8988T (cell line): ENCODE measurements at regions not wholly inside any gene's neighbourhood (a gene's known extent, or its start where the extent isn't known, plus 50 kb on each side); places are given as distances from the start of the nearest gene placed in this dataset.
"Not testable (repeated sequence)": the region's sequence is repeated elsewhere in the genome, so short reads cannot be mapped to it uniquely, and the experiment has no call there.

Experiments
- DNase-seq: peaks from one replicate; pipeline ENCODE4 v3.0.0; 2011

DNA sequence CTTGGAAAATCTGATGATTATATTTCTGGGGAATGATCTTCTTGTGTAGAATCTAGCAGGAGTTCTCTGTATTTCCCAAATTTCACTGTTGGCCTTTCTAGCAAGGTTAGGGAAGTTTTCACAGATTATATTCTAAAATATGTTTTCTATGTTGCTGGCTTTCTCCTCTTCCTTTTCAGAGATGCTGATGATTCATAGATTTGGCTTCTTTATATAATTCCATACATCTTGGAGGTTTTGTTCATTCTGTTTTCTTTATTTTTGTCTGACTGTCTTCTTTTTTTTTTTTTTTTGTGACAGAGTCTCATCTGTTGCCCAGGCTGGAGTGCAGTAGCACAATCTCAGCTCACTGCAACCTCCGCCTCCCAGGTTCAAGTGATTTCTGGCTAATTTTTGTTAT, 957.9 kb upstream of the SLIT2 start:
- DNase-seq = no peak

DNA sequence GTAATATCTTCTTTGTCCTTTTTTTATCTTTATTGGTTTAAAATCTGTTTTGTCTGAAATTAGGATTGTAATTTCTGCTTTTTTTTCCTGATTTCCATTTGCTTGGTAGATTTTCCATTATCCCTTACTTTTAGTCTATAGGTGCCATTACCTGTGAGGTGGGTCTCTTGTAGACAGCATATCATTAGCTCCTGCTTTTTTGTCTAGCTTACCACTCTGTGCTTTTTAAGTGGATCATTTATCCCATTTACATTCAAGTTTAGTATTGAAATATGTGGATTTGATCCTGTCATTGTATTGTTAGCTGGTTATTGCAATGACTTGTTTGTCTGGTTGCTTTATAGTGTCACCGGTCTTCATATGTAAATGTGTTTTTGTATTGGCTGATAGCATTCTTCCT, 958.6 kb upstream of the SLIT2 start:
- DNase-seq = no peak

DNA sequence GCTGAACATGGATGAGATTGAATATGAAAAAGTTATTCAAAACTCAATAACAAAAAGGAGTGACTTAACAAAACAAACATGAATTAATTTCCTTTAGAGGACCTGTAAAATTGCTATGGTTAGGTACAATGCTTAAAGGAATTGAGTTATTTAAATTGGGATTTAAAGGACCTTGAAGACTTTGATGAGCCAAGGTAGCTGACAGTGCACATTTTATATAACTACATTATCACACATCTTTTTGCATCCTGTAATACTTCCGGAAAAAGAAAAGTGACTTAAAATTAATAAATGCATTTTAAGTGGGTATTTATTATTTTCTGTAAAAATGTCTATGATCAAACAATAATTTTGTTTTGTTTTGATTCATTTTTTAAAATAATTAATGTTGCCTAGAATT, 964.8 kb upstream of the SLIT2 start:
- no peak for DNase-seq

DNA sequence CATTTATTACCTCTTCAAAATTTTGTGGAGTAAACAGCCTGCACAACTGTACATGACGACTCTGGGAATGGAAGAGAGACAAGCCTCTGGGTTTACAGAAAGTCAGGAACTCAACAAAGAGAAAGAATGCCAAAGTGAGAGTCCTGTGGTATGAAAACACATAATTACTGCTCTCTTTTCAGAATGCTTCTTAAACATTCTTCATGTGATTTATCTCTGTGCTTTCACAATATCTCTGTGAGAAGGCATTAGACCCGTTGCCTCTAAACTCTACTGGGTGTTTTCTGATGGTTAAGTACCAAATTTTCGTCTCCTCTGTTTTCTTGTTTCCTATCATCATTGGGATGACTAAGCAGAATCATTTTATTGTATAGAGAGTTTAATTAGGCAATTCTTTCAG, 966.6 kb upstream of the SLIT2 start:
- no peak for DNase-seq

DNA sequence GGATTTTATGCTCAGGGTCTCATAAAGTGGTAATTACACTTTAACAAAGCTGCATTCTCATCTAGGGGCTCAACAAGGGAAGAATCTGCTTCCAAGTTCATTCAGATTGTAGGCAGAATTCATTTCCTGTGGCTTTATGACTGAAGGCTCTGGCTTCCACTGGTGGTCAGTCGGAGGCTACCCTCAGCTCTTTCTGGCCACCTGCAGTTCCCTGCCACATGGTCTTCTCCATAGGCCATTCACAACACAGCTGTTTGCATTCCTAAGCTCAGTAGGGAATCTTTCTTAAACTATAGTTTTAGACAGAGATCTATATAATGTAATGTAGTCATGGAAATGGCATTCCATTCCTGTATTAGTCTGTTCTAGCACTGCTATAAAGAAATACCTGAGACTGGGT, 973.0 kb upstream of the SLIT2 start:
- no peak for DNase-seq

DNA sequence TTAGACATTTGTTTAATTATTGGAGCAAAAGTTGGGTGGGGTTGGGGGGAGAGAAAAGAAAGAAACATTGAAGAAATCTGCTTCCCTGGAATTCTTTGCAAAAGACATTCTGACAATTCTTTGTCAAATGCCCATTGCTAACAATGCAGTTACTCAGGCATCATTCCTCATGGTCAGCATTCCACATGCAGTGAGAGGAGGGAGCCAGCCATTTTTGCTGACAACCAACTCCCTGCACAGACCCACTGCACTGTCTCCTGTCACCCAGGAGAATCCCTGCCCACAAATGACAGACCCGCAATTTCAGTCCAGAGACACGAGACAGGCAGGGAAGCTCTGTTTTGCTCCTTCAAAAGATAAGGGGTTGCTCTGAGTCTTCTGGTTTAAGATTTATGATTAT, 985.1 kb upstream of the SLIT2 start:
- no peak for DNase-seq

DNA sequence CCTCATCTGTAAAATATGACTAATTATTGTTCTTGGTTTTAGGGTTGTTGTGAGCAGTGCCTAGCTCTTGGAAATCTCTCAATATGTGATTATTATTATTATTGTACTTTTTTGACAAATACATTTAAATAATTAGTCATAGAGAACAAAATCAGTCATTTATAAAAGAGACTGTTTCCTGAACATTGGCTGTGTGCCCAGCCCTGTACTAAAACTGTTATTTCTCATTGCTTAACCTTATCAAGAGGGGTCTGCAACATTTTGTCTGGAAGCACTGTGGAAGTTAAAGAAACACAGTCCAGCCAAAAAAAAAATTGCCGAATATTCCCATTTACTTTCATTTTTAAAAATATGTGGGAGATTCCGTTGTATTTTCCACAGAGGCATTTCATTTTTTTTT, 989.2 kb upstream of the SLIT2 start:
- no peak for DNase-seq

DNA sequence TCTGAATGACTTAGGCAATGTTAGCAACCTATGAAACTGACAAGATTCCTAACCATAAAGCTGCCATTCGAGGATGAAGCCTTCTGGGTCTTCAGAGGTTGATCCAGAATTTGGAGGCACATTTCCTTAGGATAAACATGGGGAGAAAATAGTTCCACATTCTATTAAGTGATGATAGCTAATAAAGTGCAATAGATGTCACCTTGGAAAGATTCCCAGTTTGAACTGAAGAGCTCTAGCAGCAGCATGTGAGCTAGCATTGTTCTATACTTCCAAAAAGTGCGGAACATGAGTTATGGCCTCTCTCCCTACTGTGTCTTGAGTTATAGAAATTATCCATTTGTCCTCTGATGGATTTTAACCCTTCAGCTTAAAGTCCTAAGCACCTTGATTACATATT, 991.4 kb upstream of the SLIT2 start:
- no peak for DNase-seq

DNA sequence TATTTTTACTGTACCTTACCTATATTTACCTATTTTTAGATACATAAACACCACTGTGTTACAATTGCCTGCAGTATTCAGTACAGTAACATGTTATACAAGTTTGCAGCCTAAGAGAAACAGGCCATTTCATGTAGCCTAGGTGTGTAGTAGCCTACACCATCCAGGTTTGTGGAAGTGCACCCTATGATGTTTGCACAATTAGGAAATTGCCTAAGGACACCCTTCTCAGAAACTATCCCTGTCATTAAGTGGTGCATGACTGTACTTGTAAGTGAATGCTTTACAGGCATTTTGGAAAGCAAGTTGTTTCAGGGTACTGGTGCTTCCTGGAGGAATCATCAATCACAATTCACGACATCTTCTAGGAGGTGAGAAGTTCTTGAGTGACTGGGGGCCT, 991.8 kb upstream of the SLIT2 start:
- DNase-seq = no peak

DNA sequence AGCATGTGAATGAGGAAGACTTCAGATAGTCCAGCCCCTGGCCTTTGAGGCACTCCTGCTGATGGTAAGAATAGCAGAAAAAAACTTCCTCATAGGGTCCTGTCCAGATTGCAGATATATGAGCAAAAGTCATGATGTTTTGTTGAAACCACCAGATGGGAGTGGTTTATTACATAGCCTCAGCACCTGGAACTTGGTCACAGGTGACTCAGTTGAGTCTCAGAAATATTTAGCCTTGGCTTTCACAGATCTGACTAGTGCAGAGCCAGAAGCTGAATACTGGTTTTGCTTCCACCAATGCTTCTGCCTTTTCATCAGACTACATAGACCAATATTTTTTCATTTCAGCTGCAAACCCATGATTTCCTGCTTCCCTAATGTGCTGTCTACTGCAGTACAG, 994.9 kb upstream of the SLIT2 start:
- DNase-seq = no peak

DNA sequence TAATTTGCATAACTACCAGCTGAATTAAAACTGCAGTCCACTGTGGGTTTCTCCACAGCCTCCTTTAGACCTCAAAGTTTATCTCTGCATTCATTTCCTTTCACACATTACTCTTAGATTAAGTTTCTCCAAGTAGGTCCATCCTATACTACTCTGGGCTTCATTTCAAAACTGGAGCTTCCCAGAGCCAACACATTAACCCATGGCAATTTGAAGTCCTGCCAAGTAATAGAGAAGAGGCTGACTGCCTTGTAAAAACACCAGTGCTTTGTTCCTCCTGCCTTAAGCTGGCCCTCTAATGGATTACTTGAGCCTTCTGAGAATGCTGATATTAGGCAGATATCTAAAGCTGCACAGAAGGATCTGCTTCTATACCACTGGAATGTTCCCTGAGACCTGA, 997.2 kb upstream of the SLIT2 start:
- no peak for DNase-seq

DNA sequence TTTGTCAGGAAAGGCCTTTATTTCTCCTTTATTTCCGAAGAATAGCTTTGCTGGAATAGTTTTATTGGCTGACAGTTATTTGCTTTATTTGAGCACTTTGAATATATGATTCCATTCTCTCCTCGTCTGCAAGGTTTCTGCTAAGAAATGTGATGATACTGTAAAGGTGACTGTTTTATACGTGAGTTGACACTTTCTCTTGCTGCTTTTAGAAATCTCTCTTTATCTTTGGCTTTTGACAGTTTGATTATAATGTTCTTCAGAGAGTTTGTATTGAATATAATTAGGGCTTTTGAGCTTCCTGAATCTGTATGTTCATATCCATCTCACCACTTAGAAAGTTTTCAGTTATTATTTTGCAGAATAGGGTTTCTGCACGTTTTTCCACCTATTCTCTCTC, 1003.7 kb upstream of the SLIT2 start:
- DNase-seq = no peak

DNA sequence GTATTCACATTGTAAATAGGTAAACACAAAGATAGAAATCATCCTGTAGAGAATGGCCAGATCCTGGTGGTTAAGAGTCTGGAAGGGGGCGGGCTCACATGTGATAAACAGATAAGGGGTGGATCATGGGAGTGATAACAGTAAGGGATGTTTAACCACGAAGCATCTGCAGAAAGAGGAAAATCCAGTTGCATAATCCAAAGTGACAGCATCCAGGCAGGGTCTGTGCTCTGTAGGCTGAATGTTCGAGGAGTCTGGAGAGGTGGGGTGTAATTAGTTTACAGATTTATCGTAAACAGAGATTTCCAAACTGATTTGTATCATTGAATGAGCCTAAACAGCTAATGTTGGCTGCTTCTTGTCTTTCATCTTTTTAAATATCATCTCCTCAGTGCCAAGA, 1009.8 kb upstream of the SLIT2 start:
- DNase-seq = no peak

DNA sequence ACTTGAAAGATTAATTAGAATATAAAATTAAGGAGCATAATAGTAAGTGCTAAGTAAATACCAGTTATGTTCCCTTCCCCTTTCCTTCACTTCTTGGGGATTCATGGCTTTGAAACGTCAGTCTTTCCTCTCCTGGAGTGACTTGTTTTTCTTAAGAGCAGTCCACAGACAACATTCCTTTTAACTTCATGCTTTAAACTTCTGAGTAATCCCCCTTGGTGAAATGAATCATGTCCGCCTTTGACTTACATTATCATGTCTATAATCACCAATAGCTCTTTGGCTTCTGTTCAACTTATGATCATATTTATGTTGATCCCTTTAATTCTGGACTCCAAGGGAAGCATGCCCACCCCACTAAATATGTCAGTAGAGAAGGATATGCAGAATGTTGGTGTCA, 1012.1 kb upstream of the SLIT2 start:
- no peak for DNase-seq

DNA sequence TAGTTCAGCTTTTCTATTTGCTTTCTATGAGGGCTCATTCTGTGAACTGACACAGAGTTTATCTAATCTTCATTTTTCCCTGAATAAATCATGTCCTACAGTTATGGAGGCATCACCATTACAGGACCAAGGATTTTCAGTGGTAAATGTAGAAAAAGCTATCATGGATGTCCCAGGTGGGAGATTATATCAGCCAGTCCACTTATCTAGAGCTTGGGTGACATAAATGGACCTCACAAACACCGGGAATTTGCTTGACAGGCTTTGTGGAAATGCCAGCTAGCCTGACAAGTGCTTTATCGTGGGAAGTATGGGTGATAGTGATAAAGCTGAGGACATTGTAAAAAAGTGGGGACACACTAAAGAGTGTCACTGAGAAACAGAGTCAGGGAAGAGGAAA, 1015.2 kb upstream of the SLIT2 start:
- DNase-seq = no peak

DNA sequence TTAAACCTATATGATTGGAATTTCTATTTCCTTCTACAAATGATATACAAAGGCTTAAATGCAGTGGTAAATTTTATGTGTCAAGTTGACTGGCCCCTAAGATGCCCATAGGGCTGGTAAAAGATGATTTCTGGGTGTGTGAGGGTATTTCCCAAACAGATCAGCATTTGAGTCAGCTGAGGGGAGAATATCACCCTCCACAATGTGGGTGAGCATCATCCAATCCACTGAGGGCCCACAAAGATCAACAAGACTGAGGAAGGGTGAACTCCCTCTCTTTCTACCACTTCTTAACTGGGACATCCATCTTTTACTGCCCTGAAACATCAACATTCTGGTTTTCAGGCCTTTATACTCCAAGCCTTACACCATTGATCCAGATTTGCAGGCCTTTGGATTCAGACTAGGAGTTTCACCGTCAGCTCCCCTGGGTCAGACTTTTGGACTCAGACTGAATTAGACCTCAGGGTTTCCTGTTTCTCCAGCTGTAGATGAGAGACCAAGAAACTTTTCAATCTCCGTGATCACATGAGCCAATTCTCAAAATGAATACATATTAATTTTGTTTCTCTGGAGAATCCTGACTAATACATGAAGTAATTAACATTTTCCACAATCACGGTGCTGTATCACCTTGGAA, 1020.7 kb upstream of the SLIT2 start:
- no peak for DNase-seq

DNA sequence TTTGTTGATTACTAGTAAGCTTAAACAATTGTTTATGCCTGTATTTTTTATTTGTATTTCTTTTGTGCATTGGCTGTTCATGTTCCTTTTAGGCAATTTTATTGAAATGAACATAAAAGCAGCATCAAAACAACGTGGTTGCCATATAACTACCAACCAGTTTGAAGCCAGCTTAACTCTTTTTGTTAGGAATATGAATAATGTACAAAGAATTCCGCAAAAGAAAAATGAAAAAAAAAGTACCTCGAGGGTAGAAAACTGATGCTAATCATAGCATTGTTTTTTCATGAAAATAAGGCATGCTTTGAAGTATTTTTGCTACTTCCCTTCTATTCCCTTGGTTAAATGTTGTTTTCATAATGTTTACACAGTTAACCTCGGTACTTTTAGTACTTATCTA, 1024.0 kb upstream of the SLIT2 start:
- DNase-seq = no peak

DNA sequence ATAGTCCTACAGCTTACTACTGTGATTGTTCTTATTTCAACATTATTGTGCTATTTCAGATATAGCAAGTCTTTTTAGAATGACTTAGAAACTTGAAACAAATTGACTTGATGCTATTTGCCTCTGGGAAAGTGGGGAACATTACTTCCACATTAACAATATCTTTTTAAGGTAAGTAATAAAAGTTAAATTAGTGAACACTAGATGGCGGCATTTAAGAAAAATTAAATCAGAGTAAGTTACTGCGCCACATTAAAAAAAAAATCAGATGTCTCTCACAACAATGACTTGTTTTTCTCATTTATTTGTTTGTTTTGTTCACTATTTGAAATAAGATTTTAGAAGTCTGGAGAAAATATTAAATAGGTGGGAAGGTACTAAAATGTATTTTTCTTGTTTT, 1026.9 kb upstream of the SLIT2 start:
- DNase-seq = no peak

DNA sequence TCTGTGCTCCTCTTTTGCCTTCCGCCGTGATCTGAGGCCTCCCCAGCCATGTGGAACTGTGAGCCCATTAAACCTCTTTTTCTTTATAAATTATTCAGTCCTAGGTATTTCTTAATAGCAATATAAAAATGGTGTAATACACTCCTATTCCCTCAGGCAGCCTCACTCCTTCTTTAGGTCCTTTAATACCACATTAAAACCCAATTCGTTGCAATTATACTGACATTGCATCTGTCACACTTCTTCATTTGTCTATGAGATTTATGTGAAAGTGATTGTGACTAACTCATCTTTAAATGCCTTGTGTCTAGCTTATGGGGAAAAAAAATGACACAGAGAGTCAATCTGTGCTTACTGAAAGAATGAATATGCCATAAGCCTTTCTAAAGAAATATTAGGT, 1035.2 kb upstream of the SLIT2 start:
- DNase-seq = no peak

DNA sequence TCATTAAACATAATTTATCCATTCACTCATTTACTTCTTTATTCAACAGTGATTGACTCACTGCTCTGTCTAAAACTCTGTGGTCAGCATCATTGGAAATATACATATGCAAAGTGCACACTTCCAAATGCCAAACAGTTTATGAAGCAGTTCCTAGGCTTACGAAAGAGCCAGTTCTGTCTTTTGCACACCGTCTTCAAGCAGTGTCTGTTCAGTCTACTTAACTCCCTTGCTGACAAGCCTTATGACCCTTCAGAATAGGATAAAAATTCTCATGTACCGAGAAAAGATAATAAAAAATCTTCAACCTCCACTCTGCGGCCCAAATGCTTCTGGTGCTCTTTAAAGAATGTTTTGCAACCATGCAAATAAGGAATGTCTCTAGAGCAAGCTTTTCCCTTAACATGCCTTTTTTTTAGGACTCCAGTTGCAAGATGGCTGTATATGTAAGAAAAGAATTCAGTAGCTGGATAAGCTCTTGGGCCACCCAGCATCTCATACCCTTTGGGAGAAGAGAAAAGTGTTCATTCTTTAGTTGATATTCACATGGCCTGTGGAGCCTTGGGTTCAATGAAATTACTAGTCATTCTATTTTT, 1037.0 kb upstream of the SLIT2 start:
- no peak for DNase-seq

DNA sequence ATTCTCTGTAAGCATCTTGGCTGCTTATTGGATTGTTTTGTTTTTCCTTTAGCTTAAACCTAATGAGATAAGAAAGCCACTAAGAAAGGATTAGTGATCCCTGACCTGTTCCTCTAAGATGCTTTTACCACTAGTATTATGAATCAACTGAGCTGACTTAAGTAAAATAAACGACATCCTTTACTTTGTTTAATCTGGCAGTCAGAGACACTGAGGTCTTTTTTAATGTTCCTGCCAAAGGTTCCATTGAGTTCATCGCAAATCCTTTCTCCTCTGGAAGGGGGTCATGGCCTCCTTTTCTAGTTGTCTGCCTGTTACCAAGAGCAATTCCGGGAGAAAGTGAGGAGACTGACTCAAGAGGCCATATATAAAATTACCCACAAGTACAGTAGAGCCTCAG, 1038.3 kb upstream of the SLIT2 start:
- DNase-seq = no peak

DNA sequence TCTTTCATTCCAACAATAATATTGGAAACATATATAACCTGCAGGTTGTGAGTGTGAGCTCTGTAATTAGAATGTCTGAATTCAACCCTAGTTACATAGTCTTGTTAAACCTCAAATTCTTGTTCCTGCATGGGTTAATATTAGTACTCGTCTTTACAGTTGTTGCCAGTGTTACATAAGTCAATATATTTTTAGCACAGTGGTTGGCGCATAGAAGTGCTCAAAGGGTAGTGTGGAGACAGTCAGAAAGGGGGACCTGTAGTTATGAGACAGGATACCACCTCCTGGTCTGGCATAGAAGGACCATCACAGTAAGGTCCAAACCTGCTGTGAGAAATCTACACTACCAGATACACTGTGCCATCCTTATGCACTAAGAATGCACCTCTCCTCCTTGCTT, 1045.9 kb upstream of the SLIT2 start:
- DNase-seq = no peak

DNA sequence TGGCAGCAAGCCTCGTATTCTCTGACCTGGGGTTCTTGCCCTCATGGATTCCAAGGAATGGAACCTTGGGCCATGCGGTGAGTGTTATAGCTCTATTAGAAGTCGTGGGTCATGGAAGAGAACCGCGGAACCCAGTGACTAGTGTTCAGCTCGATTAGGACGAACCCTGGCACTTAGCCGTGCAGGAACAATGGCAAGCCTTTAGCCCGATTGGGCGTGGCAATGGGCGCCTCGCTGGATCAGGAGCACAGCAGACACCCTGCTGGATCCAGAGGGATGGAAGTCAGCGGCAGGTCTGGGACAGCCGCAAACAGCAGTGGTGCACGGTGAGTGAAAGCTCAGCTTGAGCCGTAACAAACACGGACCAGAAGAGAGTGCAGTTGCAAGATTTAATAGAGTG, 1053.9 kb upstream of the SLIT2 start:
- not testable (repeated sequence) for DNase-seq

DNA sequence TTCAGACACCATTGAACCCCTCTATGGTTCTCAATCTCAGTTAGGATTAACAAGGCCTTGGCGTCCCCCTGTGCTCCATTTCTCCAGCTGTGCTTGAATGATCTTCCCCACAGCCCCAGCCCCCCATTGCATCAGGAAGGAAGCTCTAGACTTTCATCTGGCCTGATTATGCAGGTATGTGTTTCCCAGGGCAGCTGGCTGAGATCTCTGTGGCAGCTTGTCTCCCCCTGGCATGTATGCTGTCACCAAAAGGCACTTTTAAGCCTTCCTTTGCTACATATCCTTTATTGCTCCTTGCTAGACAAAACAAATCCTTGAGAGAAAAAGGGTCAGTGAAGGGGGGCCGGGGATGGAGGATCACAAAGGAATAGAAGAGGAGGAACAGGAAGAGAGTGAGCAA, 1056.0 kb upstream of the SLIT2 start:
- DNase-seq = no peak

DNA sequence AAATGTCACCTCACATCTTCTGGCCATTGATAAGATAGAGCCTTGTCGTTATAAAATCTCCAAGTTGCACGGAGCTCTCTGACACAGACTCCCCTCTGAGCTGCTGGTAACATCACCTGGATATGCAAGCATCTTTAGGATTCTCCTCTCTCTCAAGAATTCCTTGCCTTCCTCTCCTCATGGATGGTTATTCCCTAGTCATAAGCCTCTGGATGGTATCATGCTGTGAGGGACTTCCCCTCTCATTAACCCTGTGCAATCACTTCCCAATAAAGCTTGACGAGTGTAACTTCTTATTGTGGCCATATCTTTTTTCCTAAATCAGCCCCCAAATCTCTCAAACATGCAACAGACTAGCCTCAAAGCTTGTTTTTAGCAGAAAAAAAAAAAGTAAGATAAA, 1057.0 kb upstream of the SLIT2 start:
- DNase-seq = no peak
